GM23248 (cell line): ENCODE measurements at regions not wholly inside any gene's neighbourhood (a gene's known extent, or its start where the extent isn't known, plus 50 kb on each side); places are given as distances from the start of the nearest gene placed in this dataset.

Source experiments
- EZH2 ChIP-seq: fragments of 200-600 bp; sonication (generic); IDR thresholded peaks from 2 replicates; pipeline ENCODE4 v1.6.1; 2018; ENCODE audit warnings: antibody characterized with exemption, mild to moderate bottlenecking; ENCODE audit not compliant: insufficient read depth, poor library complexity, severe bottlenecking
- EZH2phosphoT487 ChIP-seq: fragments of 200-600 bp; sonication (generic); IDR thresholded peaks from 2 replicates; pipeline ENCODE4 v1.6.1; 2018; ENCODE audit warnings: antibody characterized with exemption, moderate library complexity, mild to moderate bottlenecking, low read depth; ENCODE audit not compliant: insufficient read depth

DNA sequence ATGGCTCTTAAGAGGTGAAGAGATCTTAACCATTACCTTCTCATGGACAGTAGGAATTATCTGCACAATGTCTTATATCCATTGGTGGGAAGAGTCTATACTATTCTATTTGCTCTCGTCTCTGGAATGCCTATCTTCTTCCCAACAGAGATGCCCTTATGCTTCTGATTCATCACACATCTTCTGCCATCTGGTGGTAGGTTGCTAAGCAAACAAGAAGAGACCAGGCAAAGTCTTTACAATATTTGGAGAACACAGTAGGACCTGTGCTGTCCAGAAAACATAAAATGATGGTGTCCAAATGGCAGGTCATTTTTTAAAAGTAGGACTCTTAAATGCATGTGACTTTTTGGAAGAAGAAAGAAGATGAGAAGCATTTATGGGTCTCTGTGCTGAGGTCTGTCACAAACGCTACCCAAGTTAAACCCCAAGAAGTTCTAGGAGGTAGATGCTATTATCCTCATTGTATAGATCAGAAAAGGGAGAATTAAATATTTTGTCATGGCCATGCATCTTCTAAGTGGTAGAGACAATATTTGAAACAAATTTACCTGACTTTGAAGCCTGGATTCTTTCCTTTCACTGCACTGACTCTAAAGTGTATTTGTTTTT lies 67.8 kb upstream of the NXPH1 start:
- TF ChIP-seq EZH2 (no peak), EZH2phosphoT487 (no peak)
